Ishikawa (cell line): ENCODE measurements at regions not wholly inside any gene's neighbourhood (a gene's known extent, or its start where the extent isn't known, plus 50 kb on each side); places are given as distances from the start of the nearest gene placed in this dataset.

Experiments
- CEBPB ChIP-seq: IDR thresholded peaks from 2 replicates; pipeline ENCODE4 v1.6.1; 2012
- CREB1 ChIP-seq: IDR thresholded peaks from 2 replicates; pipeline ENCODE4 v1.6.1; 2012; ENCODE audit warnings: low read depth
- EGR1 ChIP-seq: IDR thresholded peaks from 2 replicates; pipeline ENCODE4 v1.6.1; 2012
- EP300 ChIP-seq: IDR thresholded peaks from 2 replicates; pipeline ENCODE4 v1.6.1; 2012; ENCODE audit warnings: borderline replicate concordance
- FOXM1 ChIP-seq: IDR thresholded peaks from 2 replicates; pipeline ENCODE4 v1.6.1; 2012; ENCODE audit warnings: low read depth, borderline replicate concordance
- MAX ChIP-seq: IDR thresholded peaks from 2 replicates; pipeline ENCODE4 v1.6.1; 2012
- NFIC ChIP-seq: IDR thresholded peaks from 2 replicates; pipeline ENCODE4 v1.6.1; 2012
- RAD21 ChIP-seq: IDR thresholded peaks from 2 replicates; pipeline ENCODE4 v1.6.1; 2012; ENCODE audit warnings: low read depth
- TAF1 ChIP-seq: IDR thresholded peaks from 2 replicates; pipeline ENCODE4 v1.6.1; 2012; ENCODE audit warnings: low read depth, mild to moderate bottlenecking
- TCF12 ChIP-seq: IDR thresholded peaks from 2 replicates; pipeline ENCODE4 v1.6.1; 2012; ENCODE audit warnings: low read depth
- TEAD4 ChIP-seq: IDR thresholded peaks from 2 replicates; pipeline ENCODE4 v1.6.1; 2012
- USF1 ChIP-seq: IDR thresholded peaks from 2 replicates; pipeline ENCODE4 v1.6.1; 2012
- YY1 ChIP-seq: IDR thresholded peaks from 2 replicates; pipeline ENCODE4 v1.6.1; 2012; ENCODE audit warnings: low read depth
- ZBTB7A ChIP-seq: IDR thresholded peaks from 2 replicates; pipeline ENCODE4 v1.6.1; 2012; ENCODE audit warnings: low read depth
- TF ChIP-seq, protein P1 (sequence below): IDR thresholded peaks from 2 replicates; pipeline ENCODE4 v1.6.1; 2012; ENCODE audit warnings: low read depth, mild to moderate bottlenecking

- TF ChIP-seq USF1 (no peak), EGR1 (no peak), NFIC (no peak), RAD21 (no peak), CREB1 (no peak), CEBPB (no peak), YY1 (no peak), MAX (no peak), ZBTB7A (no peak), FOXM1 (no peak), EP300 (no peak)
- TF ChIP-seq, protein P1, sequence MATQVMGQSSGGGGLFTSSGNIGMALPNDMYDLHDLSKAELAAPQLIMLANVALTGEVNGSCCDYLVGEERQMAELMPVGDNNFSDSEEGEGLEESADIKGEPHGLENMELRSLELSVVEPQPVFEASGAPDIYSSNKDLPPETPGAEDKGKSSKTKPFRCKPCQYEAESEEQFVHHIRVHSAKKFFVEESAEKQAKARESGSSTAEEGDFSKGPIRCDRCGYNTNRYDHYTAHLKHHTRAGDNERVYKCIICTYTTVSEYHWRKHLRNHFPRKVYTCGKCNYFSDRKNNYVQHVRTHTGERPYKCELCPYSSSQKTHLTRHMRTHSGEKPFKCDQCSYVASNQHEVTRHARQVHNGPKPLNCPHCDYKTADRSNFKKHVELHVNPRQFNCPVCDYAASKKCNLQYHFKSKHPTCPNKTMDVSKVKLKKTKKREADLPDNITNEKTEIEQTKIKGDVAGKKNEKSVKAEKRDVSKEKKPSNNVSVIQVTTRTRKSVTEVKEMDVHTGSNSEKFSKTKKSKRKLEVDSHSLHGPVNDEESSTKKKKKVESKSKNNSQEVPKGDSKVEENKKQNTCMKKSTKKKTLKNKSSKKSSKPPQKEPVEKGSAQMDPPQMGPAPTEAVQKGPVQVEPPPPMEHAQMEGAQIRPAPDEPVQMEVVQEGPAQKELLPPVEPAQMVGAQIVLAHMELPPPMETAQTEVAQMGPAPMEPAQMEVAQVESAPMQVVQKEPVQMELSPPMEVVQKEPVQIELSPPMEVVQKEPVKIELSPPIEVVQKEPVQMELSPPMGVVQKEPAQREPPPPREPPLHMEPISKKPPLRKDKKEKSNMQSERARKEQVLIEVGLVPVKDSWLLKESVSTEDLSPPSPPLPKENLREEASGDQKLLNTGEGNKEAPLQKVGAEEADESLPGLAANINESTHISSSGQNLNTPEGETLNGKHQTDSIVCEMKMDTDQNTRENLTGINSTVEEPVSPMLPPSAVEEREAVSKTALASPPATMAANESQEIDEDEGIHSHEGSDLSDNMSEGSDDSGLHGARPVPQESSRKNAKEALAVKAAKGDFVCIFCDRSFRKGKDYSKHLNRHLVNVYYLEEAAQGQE, result no peak
These were observed 273.9 kb upstream of the LRTM1 start for GRCh38 chr3:55201779-55202178.

- TF ChIP-seq, protein P1, result no peak
- TF ChIP-seq ZBTB7A, result no peak
- no peak for TF ChIP-seq USF1
- TF ChIP-seq TAF1, result no peak
- no peak for TF ChIP-seq TCF12
- TF ChIP-seq FOXM1, result no peak
- TF ChIP-seq EGR1, result no peak
- no peak for TF ChIP-seq RAD21
These were observed 273.0 kb upstream of the LRTM1 start for GRCh38 chr3:55200906-55201305.

DNA sequence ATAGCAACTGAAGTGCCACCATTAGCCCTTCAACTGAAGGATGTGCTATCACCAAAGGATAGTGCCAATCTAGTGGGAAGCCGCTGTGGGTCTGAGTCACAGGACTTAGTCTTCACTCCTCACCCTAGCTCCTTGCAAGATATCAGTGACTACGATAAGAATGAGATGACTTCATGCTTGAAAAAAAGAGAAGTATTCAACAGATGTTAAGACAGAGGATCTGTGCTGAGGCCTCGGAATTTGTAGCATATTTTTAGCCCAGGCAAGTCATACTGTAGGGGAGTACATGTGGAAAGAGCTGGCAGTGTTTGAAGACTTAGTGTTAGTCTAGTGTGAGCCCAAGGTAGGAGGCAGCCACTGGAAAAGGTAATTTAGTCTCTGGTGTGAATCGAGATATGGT, 270.7 kb upstream of the LRTM1 start:
- TF ChIP-seq ZBTB7A (no peak), EGR1 (no peak), USF1 (no peak), TEAD4 (no peak), RAD21 (no peak), EP300 (no peak), TCF12 (no peak), MAX (no peak), FOXM1 (no peak), TAF1 (no peak), CREB1 (no peak), CEBPB (no peak)
- TF ChIP-seq, protein P1, result no peak

DNA sequence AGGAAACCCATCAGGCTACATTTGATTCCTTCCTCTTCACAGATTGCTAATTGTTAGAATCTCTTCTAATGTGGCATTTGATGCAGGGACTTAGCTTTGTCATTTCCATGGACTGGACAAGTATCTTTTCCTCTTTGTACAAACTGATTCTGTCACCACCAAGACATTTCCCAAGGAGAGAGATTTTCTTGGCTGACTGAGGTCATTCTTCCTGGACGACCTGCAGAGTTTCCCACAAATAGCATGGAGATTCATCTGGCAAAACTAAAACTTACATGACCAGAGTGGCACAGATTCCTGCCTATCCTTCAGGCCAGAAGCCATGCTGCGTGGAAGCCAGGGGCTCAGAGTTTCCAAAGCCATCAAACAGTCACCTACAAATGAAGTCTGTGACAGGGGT, 269.2 kb upstream of the LRTM1 start:
- TF ChIP-seq CREB1, result no peak
- TF ChIP-seq TCF12, result no peak
- no peak for TF ChIP-seq USF1
- TF ChIP-seq FOXM1, result no peak
- no peak for TF ChIP-seq NFIC
- TF ChIP-seq EGR1, result no peak
- TF ChIP-seq EP300, result no peak
- TF ChIP-seq ZBTB7A, result no peak
- TF ChIP-seq, protein P1, result no peak
- no peak for TF ChIP-seq MAX
- TF ChIP-seq TEAD4, result no peak
- no peak for TF ChIP-seq CEBPB
- no peak for TF ChIP-seq RAD21
- no peak for TF ChIP-seq TAF1
- no peak for TF ChIP-seq YY1
